GM19025 (cell line): ENCODE measurements at regions not wholly inside any gene's neighbourhood (a gene's known extent, or its start where the extent isn't known, plus 50 kb on each side); places are given as distances from the start of the nearest gene placed in this dataset.

Experiments
- ATAC-seq: cut with Tn5 transposase; IDR thresholded peaks from one replicate; pipeline ENCODE4 v1.9.1; 2021; ENCODE audit warnings: mild to moderate bottlenecking, low read depth, moderate library complexity; ENCODE audit not compliant: unreplicated experiment

DNA sequence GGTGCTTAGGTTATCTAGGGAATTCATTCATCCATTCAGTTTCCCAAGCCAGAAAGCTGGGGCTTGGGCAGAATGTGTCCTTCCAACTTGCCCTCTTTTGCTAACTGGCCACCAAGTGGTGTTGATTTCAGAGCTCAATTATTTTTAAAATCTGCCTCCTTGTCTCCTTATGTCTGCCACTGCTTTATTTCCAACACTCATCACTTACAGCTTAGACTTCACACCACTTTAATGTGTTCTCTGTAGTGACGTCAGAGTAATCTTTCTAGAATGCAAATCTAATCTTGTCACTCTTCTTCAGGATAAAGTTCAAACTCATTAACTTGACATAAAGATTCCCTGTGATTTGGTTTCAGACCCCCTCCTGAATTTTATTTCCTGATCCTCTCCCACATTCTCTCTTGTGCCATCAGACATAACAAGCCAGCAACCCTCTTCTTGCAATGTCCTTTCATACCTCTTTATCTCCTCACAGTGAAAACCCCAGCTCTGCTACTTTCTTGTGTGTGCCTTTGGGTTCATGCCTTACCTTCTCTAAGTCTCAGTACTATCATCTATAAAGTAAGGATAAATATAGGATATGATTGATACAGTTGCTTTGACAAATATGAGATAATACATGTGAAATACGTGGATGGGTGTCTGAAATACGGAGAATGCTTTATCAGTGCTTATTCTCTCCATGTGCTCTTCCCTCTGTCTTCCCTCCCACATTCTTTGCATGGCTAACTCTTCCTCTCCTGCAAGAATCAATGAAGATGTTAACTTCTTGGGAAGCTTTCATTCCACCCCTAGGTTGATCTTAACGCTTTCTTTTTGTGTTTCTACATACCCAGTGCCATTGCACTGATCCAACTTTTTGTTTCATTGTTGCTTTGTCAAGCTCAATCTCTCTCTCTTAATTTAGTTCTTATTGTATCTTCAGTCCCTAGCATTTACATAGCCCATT, 522.7 kb upstream of the FZD8 start:
- no peak for ATAC-seq

DNA sequence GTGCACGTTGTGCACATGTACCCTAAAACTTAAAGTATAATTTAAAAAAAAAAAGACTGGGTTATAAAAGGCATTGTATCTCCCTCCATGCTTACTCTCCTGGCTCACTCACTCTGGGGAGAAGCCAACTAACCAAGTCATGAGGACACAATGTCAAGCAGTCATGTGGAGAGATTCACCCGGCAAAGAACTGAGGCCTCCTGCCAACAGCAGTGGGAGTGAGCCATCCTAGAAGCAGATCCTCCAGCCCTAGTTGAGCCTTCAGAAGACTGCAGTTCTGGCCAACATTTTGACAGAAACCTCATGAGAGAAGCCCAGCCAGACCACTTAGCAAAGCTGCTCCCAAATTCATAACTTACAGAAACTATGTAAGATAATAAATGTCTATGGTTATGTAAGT, 521.7 kb upstream of the FZD8 start:
- ATAC-seq = no peak

DNA sequence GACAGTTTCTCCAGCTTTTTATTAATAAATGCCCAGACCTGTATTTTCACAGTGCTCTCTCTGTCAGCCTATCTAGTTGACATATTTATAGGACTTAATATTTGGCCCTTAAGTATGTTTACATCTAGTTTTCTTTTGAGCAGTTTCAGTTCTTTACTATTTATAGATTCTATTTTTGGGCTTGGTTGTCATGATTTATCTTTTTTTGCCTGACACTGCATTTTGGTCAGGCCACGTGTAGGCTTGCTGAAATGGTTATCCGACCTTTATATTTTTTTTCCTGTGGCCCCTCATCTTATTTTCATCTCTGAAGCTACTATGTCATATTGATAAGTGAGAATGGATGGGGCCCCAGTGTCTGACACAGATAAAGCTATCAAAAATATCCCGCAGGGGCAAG, 515.4 kb upstream of the FZD8 start:
- no peak for ATAC-seq

DNA sequence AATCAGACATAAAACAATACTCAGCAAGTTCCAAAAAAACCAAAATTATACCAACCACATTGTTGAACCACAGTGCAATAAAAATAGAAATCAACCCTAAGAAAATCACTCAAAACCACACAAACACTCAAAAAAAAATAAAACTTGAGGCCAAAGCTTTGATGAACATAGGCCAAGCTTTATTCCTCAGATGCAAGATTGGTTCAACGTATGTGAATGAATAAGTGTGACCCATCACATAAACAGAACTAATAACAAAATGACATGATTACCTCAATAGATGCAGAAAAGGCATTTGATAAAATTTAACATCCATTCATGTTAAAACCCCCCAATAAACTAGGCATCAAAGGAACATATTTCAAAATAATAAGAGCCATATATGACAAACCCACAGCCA, 506.1 kb upstream of the FZD8 start:
- no peak for ATAC-seq

DNA sequence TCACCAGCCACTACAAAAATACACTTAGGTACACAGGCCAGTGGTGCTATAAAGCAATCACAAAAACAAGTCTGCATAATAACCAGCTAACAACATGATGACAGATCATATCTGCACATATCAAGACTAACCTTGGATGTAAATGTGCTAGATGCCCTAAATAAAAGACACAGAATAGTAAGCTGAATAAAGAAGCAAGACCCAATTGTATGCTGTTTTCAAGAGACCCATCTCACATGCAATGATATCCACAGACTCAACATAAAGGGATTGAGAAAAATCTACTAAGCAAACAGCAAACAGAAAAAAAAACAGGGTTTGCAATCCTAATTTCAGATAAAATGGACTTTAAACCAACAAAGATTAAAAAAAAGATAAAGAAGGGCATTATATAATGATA, 505.4 kb upstream of the FZD8 start:
- no peak for ATAC-seq

DNA sequence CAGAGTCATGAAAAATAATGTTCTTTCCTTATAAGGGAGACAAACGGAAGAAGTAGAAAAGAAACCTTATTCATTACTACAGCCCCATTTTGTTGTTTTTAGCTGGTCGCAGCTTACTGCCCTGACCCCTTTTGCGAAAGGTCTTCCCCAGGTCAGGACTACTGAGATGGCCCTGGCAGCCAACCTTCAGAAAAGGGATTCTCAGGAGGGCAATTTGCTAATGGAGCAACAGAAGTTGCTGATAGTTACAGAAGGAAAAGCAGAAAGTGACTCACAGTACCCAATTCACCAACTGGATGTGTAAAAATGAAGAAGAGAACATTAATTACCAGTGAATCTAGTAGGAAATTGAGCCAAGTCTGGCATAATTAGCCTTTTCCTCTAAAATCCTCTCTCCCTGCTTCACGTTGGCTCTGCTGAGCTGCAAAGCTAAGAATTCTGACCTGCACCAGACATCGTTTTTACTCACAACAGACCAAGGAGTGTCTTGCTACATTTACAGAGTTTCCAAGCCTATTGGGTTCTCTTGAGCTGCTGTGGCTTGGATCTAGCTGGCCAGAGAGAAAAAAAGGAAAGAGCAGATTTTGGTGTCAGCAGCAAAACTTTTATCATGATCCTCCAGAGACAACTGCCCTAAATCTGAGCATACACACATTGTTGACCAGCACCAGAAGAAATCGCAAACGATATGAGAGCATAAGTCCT, 499.9 kb upstream of the FZD8 start:
- no peak for ATAC-seq

DNA sequence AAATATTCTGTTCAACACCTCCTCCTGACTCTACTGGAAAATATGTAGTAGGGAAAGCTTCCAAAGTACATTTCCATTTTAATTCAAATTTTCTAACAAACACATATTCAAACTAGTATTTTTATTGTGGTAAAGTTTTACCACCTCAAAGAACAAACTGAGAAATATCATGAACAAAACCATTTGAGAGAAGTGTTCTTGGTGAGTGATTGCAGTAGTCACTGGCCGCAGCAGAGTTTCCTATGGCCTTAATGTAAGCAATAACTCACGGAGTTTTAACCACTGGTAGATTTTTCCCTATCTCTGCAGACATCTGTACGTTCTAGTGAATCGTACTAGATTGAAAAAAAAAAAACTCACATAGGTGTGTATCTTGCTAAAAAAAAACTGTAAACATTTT, 487.0 kb upstream of the FZD8 start:
- no peak for ATAC-seq

DNA sequence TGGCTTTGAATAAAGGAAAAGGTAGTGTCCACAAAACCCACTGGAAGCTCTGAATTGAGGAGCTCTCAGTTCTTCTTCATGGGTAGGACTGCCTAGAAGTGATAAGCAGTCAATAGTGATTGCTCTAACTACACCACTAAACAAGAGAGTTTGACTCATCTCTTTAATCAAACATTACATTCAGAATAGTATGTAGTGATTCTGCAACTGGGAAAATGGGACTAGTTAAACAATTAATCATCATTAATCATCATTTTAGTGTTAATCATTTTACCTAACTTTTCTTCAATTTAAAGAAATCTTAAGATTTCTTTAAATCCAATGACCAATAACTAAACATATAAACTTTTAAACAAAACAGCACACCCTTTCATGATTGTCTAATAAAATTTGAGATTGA, 484.0 kb upstream of the FZD8 start:
- ATAC-seq = no peak

DNA sequence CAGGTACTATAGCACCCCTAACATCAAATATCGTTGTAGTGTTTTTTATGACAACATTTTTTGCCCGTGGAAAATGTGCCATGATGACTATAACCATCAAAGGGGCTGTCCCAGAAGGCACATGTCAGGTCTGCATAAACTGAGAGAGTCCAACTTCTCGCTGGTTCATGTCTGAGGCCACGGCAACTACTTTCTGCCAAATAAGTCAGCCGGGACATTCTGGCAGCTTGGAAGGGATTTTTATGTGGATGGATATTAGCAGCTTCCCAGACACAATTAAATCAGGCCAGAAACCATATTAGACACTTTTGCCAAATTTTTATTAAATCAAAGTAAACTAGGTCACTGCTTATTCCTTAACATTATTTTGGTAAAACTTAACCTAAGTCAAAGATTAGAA, 477.4 kb upstream of the FZD8 start:
- ATAC-seq = no peak

DNA sequence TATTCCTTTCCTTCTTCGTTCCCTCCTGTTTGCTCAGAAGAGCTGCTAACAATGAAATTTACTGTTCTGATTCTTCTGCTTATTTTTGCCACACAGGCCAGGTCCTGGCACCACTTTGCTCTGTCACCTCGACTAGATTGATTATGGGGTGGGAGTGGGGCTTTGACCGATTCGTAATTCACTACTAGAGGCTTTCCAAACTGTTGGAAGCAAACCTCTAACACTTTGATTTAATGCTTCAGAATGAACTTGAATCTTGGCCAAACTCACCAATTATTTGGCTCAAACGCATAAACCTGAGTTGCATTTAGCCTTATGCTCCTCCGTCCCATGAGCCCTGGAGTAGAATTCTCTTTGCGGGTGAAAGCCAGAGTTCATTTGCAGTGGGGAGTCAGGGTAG, 476.2 kb upstream of the FZD8 start:
- ATAC-seq = no peak

DNA sequence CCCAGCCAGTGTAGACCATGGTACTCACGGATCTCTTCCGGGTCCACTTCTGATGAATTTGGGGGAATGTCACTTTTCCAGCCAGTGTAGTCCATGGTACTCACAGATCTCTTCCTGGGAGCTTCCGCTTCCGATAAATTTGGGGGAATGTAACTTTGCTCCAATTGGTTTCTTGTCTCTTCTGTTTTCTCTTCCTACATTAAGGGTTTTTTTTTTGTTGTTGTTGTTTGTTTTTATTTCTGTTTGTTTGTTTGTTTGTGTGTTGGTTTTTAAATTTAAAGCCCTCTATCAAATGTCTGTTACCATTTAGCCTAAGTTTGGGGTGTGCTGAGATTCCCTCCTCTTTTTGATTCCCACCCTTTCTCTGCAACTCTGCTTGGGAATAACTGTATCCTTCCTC, 475.8 kb upstream of the FZD8 start:
- ATAC-seq = no peak

DNA sequence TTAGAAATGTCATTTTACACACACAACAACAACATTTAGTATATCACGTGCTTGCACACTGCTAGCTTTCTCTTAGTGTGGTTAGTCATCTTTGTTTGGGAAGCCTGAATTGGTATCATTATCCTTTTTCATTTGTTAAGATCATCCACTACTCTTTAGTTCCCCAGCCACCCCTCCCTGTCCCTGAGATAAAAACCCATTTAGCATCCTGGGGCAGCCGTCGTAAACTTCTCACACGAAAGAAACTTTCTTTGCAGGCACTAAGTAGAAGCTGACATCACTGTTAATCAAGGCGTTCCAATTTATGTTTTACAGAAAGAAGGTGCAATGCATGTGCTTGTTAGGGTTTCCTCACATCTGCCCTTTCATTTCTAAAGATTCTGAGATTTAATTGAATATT, 475.1 kb upstream of the FZD8 start:
- no peak for ATAC-seq

DNA sequence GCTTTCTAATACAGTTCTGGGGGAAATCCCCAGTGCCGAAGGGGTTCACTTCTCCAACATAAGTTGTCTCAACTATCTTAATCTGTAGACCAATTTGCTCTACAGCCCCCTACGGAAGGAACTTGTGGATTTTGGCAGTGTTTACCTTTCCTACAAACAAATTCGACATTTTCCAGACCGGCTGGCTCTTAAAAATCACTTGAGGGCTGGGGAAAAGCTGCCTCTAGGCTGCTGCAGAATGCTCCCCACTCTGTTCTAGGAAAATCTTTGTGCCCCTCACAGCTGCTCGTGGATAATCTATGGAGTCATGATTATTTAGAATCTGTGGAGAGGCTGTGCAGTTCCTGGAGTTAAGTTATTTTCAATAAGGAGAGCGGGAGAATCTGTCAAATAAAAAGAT, 474.6 kb upstream of the FZD8 start:
- no peak for ATAC-seq

DNA sequence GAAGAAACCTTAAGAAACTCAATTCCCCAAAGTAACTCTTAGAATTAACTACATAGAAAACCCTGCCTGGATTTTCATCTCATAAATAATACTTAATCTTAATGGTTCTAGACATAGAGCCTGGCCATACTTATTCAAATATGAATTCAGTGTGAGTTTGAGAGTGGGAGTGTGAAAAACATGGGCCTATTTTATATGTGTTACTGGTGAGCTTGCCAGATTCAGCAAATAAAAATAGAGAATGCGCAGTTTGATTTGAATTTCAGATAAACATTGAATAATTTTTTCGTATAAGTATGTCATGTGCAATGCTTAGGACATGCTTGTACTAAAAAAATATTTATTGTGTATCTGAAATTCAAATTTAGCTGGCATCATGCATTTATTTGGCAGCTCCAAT, 473.9 kb upstream of the FZD8 start:
- no peak for ATAC-seq

DNA sequence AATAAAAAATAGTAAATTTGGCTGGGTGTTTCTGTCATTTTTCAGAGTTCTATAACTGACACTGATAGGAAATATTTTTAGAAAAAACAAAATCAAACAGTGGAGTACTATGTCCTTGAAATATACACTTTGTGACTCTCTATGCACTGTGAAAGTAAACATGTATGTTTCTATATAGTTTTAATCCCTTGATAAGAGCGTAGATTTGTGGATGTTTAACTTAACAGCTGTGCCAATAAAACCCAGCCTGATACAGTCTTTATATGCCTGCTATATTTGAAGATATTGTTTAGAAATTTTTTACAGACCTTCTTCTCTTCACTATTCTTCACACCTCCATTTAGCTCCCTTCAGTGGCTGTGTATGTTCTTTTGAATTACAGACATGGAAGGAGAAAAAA, 473.3 kb upstream of the FZD8 start:
- no peak for ATAC-seq

DNA sequence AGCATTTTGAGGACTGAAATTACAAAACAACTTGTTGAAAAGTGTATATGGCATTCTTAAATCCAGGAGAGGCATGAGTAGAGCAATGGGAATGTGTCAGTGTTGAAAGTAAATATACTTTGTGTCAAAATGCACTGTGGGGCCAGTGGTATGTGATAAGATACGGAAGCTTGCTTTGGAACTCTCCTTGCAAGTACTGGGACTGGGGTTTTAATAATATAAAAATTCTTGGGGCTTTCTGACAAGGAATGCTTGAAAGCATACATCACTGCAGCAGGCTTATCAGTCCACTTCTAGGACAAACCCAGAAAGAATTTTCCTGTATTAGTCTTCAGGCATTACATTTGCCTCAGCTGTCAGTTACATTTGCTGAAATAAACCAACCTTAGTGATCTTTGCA, 472.8 kb upstream of the FZD8 start:
- ATAC-seq = no peak

DNA sequence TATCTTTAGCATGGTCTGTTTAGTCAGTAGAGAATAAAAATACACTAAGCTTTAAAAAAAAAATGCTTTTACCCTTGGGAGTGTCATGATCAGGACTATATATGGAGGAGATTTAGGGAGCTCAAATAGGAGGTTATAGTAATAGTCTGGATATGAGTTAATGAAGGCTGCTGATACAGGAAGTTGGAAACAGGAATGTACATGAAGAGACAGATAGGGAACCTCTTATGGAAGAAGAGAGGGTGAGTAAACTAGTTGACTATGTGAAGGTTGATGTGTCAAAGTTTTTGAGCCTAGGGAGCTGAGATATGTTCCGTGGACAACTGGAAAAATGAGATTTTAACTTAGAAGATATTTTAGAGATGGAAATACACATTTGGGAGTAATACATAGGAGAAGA, 472.0 kb upstream of the FZD8 start:
- ATAC-seq = no peak

DNA sequence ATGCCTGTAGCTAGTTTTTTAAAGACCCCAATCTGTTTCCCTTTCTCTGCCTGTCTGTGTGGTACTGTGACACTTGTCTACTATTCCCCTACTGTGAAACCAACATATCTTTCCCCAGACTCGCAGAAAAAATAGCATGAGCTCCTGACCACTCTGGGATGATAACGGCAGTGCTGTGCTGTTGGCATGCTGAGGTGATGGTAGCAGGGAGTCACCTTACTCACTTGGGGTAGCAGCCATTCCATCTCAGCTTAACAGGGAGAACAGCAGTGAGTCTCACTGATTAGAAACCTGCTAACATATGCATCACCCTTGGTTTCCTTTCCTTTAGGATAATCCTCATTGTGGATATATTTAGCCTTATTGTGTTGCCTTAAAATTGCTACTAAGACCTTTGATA, 469.6 kb upstream of the FZD8 start:
- ATAC-seq = no peak

DNA sequence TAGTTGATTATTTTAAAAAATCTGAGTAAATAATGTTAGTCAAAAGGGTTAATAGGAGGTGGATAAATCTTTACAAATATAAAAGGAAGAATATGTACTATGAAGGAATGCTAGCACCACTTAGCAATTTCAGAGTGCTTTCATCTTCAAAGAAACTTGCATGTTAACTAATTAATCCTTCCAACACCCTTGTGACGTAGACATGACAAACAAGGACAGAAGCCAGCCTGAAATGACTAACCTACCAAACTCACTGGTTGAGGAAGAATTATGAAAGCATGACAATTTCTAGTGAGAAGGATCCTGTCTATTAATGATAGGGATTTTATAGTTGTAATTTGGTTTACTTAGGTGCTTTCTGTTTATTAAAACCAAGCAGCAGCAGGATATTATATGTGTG, 468.0 kb upstream of the FZD8 start:
- ATAC-seq = no peak

DNA sequence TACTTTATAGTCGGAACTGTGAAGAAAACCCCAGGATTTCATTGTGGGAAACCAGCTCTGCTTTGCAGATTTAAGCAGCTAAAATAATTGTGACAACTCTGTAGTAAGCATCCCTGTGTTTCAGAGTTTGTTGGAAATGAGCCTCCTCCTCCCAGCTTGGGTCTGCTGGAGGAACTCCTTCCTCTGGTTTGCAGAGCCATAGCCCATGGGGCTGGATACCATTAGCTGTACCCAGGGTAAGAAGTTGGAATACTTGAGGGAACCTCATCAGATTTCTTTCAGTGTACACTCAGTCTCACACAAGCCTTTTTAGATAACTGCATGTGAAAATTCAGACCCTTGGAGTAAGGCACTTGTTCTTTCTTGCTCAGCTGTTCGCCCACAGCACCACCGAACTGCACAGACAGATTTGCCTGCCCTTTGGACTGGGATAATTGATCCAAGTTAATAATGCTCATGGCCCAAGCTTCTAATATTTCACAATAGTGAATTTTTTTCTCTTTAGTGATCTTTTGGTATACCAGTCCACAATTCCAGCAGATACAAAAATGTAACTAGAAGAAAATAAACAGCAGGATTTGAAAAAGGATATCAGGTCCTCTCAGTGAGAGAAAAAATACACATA, 467.4 kb upstream of the FZD8 start:
- ATAC-seq = no peak

DNA sequence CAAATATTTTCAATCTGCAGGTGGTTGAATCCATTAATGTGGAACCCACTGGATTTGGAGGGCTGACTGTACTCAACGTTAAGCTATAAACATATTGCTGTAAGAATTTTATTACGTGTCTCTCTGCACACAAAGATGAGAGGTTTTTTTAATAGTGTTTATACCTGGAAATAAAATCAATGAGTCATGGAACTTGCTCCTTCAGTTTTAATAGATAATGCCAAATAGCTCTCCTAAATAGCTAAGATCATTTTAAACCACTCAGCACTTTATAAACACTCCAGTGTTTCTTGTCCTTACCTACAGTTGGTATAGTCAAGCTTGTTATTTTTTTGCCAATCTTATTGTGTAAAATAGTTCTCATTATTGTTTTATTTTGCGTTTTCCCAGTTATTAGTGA, 455.6 kb upstream of the FZD8 start:
- ATAC-seq = no peak

DNA sequence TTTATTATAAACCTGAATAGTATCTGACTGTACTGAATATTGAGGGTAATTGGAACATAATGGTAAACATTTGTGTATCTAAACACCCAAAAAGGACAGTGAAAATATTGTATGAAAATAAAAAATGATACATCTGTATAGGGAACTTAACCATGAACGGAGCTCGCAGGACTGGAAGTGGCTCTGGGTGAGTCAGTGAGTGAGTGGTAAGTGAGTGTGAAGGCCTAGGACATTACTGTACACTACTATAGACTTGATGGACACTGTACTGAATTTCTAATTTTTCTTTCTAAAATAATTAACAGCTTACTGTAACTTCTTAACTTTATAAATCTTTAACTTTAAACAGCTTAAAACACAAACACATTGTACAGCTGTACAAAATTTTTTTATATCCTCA, 454.5 kb upstream of the FZD8 start:
- ATAC-seq = no peak
